Fibroblast of skin of left quadriceps (primary cell): ENCODE measurements at regions not wholly inside any gene's neighbourhood (a gene's known extent, or its start where the extent isn't known, plus 50 kb on each side); places are given as distances from the start of the nearest gene placed in this dataset.
"Not testable (repeated sequence)": the region's sequence is repeated elsewhere in the genome, so short reads cannot be mapped to it uniquely, and the experiment has no call there.

Experiments
- DNase-seq, 2 experiments: peaks; one replicate each; pipeline ENCODE4 v3.0.0-alpha.2; 2013; ENCODE audit warnings: low read depth in 2 of 2

DNA sequence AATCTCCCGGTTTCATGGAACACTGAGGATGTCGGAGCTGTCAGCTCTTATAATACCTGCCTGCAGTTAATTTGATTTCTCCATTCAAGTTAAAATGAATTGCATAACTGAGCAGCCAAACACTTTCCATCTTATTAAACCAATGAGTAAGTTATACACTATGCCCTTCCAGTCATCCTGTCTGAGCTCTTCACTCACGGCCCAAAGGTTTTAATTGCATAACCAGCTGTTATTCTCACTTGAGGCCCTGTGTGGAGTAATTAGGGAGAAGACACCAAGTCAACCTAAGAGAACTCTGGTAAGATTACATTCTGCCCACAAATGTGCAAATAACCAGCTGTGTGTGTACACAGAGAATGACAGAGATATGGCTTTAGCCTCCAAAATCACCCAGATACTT is 303.5 kb downstream of the TBC1D4 start:
- no peak for DNase-seq

DNA sequence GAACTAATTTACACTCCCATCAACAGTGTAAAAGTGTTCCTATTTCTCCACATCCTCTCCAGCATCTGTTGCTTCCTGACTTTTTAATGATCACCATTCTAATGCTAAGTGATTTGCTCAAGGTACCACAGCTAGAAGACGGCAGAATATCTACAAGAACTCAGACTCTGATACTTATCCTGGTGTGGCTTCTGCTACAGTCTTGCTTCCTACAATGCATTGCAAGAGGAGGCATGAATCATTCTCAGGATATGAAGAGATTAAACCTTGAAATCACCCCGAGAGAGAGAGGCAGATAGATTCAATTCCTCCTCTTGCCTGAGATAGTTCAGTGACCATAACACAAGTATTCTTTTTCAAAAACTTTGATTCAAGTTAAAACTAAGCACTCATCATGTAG is 306.4 kb downstream of the TBC1D4 start:
- DNase-seq = no peak

DNA sequence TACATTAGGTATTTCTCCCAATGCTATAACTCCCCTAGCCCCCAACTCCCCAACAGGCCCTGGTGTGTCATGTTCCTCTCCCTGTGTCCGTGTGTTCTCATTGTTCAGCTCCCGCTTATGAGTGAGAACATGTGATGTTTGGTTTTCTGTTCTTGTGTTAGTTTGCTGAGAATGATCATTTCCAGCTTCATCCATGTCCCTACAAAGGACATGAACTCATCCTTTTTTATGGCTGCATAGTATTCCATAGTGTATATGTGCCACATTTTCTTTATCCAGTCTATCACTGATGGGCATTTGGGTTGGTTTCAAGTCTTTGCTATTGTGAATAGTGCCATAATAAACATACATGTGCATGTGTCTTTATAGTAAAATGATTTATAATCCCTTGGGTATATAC is 306.9 kb downstream of the TBC1D4 start:
- DNase-seq = not testable (repeated sequence)

DNA sequence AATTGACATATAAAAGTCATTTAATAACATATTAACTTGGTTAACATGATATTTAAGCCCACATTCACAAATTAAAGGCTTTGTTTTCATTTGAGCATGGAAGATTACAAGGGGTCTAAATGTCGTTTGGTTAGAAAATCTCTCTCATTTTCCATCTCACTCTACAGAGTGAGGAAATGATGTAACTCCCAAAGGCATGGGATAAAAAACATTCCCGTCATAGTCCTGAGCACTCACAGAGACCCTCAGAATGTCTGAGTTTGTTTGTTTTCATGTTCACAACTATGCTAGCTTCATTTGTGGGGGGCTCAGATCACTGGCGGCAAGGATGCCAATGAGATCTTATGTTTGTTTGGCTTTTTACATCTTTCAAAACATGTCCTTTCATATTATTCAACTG is 307.5 kb downstream of the TBC1D4 start:
- no peak for DNase-seq

DNA sequence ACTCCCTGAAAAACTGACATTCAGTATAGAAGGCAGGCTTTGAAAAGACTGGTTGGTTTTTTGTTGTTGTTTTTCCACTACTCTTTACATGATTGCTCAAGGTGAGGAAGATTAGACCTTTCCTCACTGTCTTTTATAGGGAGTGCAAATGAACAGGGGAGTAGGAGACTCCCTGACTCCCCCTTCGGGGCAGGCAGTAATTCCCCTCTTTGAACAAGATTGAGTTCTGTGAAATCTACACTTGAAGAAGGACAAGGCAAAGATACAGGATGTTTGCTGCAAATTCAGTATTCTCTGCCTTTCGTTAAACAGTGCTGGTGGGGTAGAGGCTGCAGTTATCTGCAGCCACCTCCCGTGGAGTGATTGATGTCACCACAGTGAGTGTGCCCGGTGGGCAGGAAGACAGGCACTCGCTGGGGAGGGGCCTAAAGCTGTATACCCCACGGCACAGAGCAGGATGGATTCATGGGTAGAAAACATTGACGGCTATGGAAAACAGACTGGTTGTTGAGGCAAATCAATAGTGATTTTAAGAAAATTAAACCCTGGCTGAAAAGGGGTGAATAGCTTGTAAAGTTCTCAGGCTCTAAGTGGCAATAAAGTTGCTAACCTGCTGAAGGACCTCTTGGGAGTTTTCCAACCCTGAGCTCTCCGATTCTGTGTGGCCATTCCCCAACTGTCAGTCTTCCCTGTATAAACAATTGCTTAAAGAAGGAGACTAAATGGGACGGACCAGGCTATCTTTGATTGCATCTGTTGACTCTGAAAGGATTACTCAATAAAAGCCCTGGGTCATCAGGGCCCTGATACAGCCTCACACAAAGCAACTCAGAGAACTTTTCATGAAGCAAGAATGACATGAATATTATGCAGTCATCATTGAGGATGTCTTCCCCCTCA is 308.3 kb downstream of the TBC1D4 start:
- DNase-seq = no peak

DNA sequence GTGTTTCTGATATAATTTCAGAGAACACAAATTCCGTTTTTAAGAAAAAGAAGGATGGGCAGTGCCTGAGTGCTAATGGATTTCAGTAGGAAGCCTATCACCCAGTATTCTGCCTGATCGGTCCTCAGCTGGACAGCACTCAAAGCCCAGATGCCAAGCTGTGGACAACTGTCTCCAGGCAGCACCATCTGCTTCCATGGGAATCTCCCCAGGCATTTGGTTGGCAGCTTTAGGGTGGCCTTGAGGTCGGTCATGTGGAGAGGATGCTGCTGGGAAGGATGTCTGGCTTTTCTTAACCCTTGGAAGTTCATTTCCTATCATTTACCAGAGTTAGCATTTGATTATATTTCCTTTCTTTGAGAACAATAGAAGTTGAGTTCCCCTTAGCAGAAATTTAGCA is 311.7 kb downstream of the TBC1D4 start:
- no peak for DNase-seq

DNA sequence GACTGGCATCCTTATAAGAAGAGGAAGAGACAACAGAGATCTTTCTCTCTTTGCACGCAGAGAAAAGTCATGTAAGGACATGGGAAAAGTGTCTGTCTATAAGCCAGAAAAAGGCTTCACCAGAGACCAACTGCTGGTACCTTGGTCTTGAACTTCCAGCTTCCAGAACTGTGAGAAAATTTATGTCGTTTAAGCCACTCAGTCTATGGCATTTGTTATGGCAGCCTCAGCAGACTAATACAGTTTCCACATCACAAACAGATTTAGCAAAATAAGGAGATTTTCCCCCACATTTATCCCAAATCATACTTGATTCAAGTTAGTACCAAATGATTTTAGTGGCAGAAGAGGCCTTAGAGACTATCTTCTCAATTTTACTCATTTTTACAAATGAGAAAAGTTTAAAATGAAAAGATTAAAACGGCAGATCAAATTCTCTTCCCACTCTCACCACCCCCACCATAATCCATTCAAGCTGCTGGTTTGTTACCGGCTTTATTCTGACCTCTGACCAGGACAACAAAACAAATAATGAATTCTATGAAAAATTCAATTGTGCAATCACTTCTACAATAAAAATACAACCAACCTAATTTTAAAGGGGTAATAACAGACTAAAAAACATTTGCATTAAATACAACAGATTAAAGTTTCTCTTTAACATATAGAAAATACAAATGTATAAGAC is 316.3 kb downstream of the TBC1D4 start:
- no peak for DNase-seq

DNA sequence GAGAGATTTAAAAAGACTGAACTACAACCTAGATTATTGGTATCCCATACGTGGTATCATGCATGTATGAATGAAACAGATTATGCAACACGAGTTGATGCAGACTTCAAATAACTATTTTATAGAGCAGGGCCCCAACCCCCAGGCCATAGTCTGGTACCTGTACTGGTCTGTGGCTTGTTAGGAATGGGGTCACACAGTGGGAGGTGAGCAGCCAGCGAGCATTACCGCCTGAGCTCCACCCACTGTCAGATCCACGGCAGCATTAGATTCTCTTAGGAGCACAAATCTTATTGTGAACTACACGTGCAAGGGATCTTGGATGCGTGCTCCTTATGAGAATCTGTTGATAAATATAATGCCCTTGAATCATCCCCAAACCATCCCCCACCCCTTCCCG is 320.2 kb downstream of the TBC1D4 start:
- DNase-seq = no peak

DNA sequence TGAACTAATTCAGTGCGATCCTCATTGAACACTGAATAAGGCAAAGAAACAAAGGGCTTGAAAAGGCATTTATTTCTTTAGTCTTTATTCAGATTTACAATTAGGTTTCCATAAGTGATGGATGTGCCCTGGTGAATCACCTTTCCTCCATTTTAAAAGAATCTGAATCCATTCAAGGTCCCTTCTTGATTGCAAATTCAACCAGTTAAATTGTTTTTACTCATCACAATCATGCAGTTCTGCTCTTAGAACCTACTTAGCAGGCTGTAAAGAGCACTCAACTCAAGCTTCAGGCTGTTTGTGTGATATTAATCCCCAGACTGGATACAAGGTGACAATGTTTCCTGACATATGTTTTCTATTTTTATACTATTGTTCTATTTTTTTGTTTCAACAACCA is 321.0 kb downstream of the TBC1D4 start:
- no peak for DNase-seq

DNA sequence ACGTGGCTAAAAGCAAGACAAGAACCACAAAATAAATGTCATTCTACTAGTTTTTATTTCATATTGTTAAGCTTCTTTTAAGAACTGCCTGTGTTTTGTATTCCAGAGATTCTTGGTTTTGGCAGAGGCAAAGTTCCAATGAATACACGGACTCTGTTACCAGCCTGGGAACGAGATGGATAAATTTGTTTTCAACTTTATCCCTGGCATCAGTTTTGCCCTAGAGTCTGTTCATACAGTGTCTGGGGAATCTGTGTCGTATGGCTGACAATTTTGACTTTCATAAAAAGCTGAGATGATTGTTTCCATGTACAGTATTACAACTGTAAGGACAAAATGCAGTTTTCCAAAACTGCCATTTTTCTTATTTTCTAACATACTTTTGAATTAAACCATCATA is 327.6 kb downstream of the TBC1D4 start:
- no peak for DNase-seq

DNA sequence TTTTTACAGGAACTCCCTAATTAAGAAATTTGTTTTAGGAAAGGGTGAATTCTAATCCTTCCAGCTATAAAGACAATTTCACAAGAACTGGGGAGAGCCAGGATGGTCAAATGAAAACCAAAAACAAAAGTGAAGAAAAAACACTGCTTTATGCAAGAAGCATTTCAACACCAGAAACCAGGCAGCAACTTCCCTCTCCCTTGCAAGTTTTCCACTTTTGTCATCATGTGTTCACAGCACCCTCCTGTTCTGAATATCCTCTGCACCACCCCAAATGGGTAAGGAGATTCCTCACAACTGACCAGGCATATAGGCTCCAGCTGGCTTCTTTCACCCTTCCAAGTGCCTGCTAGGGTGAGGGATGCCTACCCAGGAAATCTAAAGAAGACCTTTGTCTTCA is 328.1 kb downstream of the TBC1D4 start:
- no peak for DNase-seq

DNA sequence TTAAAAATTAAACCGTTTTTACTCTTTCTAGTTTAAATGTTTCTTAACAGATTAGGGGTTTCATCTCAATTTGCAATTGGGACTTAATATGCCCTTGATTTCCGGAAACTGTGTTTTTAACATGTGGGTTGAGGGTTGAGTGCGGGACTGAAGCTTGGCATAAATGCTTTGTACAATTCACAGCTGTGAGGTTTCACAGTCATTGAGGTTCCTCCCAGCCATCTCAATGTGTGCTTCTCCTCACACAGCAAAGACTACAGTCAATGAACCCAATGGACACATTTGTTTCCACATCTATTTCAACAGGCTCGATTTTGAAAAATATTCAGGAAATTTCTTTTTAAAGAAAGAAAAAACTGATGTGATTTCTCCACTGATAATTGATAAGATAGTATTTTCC is 328.6 kb downstream of the TBC1D4 start:
- DNase-seq = no peak

DNA sequence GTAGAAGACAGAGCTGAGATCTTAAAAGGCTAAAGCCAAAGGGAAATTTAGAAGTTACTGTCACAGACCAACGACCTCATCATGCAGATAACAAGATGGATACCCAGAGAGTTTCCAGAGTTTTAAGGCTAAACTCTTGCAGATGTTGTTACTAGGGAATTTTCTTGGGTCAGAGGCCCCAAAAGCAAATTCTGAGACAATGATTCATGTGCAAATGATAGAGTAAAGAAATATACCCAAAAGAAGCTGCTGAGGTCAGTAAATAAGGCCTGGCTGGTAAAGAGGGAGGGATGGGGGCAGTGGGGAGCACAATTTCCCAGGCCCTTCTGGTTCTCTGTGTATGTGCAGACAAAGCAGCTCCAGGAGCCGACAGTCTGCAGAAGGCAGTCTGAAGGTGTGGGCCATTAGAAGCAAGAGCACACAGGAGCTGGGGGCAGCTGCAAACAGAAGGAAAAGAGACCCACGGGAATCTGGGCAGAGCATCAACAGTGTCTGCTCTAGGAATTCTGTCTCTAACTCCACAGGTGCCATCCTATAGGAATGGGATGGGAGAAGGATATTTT is 330.8 kb downstream of the TBC1D4 start:
- no peak for DNase-seq

DNA sequence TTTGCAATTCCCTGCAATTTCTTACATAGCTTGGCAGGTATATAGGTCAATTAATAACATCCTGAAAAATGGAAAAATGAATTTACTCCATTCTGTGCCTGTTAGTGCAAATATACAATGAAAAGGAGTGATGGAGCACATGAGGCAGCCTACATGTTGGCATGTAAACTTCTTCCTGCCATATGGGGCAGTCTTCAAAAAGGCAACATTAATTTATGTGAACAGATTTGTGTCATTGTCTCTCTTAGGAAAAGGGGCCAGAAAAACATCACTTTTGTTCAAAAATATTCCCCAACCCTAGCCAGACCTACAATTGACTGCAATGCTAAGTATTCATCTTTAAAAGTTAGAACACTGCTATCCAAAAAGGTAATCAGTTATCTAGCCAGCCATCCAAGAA is 332.2 kb downstream of the TBC1D4 start:
- DNase-seq = no peak

DNA sequence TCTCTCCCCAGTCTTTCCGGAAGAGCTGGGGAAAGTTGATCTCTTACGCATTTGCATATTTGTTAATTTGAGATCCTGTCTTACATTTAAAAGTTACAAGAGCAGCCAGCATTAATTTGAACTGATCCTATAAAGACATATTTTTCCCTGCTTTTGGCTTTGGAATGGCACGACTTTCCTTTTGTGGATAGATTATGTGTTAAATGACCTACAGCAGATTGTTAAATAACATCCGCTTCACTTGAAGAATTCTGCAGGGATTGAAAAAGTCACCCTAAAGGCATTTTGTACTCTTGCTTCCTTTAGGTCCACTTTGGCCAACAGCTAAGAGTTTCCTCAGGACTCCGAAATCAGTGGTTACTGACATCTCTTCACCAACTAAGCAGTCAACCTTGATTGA is 334.0 kb downstream of the TBC1D4 start:
- no peak for DNase-seq

DNA sequence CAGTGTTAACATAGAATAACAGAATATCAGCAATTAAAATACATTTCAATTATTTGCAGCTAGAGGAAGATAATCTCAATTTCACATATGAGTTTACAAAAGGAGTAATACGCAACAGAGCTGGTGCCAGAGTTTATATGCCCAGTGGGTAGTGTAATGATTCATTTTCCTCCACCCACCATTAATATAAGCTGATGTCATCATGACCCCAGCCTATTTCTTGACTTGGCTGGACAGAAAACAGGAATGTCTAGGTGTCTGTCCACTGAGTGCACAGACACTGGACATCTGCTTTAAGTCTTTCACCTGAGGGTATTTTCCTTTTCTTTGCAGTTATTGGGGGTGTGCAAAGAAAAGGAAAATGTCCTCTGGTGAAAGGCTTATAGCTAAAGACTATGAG is 335.5 kb downstream of the TBC1D4 start:
- no peak for DNase-seq

DNA sequence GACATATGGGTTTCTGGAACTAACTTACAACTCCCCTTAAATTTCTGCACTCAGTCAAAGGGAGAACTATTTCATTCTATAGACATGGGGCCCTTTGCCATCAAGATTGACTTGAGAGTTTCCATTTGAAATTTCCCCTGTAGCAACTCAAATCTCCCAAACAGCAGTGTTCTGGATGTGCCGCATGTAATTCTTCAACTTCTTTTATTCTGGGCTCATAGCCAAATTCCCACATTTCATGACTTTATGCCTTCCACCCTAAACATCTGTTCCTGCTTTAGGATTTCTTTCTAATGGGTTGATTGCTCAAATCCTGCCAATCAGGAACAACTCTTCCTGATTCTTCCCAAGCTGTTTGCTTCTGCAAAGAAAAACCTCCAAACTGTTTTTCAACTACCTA is 336.0 kb downstream of the TBC1D4 start:
- peak in 1 of 2 experiments; percentile 34 for DNase-seq

DNA sequence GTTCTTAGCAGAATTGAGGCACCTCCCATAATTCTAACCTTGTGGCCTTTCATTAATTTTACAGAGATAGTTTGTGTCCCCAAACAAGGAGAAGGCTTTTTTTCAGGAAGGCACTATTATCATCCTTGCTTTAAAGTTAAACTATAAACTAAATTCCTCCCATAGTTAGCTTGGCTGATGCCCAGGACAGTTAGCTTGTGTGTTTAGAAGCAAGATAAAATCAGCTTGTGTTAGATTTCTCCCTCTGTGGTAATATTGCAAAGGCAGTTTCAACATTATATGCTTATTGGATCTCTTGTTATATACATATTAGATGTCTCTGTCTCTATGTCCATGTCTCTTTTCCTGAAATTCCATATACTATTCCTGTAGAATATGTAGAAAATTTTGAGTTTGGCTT is 342.7 kb downstream of the TBC1D4 start:
- DNase-seq = no peak

DNA sequence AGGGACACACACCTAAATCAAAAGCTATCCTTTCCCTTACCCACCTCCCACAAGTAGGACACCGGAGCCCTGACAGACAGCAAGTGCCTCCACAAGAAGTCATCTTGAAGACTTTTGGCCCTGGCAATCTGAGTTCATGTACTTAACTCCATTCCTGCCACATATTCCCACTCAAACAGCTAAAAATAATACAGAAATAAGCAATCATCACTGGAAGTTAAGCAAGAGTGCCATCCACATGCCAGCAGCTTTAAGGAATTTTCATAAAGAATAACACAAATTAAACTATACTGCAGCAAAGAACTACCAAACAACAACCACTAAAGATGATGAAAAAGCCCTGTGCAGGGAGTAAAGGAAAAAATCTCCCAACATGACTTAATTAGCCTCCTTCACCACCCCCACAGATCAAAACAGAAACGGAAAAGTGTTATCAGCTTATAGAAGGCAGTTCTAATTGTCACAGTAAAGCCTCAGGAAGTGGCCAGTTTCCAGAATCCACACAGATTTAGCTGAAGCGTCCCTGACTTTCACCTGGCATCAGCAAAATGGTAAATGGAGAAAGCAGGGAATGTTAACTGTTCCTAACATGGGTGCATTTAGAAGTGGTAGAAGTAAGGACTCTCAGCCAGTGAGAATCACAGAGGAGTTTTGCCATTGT is 343.9 kb downstream of the TBC1D4 start:
- DNase-seq = no peak

DNA sequence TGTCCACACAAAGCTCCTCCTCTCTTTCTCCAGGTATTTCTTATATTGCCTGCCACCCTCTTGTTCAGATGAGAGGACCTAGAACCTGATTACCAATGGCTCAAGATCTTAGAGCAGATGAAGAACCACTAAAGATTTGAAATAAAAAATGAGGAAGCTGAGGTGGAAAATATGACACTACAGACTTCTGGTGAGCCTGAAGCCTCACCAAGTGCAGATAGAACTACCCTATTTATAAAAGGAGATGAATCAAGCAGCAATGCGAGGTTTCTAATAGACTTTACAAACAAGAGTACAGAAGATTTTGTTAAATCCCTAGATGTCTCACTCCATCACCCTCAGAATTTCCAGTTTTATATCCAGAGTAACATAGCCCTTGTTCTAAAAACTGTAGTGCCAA is 345.8 kb downstream of the TBC1D4 start:
- no peak for DNase-seq

DNA sequence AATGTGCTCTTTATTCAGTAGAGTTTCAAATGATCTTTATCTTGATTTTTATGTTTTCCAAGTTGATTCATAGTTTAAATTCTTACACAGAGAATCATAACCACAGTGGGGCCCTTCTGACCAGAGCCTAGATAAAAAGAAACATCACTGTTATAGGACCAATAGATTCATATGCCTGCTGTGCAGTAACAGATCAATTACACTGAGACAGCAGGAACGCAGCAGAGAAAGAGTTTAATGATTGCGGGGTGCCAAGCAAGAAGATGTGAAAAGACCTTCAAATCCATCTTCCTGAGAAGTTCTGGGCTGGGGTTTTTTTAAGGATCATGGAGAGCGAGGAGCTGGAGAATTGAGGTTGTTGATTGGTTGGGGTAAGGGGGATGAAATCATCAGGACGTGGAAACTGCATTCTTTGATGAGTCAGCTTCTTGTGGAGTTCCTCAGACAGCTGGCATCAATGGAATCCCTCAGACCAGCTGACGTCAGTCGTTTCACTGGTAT is 346.6 kb downstream of the TBC1D4 start:
- peak; percentile 91 to 92 for DNase-seq
